Fibroblast of upper back skin (primary cell): ENCODE measurements at regions not wholly inside any gene's neighbourhood (a gene's known extent, or its start where the extent isn't known, plus 50 kb on each side); places are given as distances from the start of the nearest gene placed in this dataset.

Source experiments
- DNase-seq: peaks from one replicate; pipeline ENCODE4 v3.0.0-alpha.2; 2013

GRCh38 chr4:14504162-14504561 lies 498.1 kb upstream of the CPEB2 start:
- no peak for DNase-seq

GRCh38 chr4:14513471-14513870 lies 488.8 kb upstream of the CPEB2 start:
- no peak for DNase-seq

GRCh38 chr4:14515556-14515955 lies 486.7 kb upstream of the CPEB2 start:
- DNase-seq = no peak

GRCh38 chr4:14518136-14518535 lies 484.1 kb upstream of the CPEB2 start:
- no peak for DNase-seq

- DNase-seq = no peak
Measured at GRCh38 chr4:14520171-14520570, 482.1 kb upstream of the CPEB2 start.

DNA sequence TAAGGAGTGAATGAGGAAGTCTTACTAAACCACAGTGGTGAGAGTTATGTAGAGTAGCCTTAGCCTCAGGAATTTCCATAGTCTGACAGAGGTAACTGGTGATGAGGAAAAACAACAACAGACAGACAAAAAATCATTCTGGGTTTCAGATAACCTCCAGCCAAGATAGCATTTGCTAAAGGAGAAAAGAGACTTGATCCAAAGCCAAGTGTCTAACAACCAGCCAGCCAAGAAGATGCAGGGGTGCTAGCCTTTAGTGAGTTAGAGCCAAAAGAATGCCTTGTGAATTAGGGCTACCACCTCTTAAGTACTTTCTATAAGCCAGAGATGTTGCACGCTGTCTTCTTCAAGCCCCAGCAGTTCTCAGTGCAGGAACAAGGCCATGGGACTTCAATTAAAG lies 478.0 kb upstream of the CPEB2 start:
- DNase-seq = peak; percentile 2

GRCh38 chr4:14528918-14529317 lies 473.4 kb upstream of the CPEB2 start:
- DNase-seq = no peak

DNA sequence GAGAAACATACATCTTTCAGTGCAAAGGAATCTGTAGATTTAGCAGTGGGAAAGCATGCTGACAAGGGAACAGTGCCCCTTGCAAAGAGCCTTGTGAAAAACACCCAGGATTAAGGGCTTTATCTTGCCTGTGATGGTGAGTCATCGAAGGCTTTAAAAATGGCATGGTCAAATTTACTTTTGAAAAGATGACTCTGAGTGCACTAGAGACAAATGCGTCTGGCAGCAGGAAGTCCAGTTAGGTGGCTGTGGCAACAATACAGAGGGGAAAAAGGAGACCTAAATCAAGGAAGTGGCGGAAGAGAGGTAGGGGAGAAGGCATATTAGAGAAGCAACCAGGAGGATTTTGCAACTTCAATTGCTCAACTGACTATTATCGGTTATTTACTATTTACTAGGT lies 472.6 kb upstream of the CPEB2 start:
- DNase-seq = no peak

- DNase-seq = no peak
Measured at GRCh38 chr4:14532436-14532835, 469.8 kb upstream of the CPEB2 start.

- no peak for DNase-seq
Measured at GRCh38 chr4:14539246-14539645, 463.0 kb upstream of the CPEB2 start.

DNA sequence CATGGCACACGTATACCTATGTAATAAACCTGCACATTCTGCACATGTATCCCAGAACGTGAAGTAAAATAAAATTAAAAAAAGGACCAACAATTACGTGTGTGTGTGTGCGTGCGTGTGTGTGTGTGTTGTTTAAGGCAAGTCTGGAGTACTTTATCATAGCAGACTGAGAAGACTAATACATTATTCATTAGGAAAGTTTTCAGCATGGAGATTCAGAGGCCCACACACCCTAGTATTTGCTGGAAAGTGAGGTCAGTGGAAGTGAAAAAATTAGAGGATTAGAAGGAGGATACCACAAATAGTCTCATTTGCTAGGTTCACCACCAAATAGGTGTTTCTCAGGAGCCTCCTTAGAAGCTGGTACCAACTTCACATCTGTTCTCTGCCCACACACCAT lies 457.1 kb upstream of the CPEB2 start:
- no peak for DNase-seq

GRCh38 chr4:14545807-14546206 lies 456.5 kb upstream of the CPEB2 start:
- DNase-seq = no peak

DNA sequence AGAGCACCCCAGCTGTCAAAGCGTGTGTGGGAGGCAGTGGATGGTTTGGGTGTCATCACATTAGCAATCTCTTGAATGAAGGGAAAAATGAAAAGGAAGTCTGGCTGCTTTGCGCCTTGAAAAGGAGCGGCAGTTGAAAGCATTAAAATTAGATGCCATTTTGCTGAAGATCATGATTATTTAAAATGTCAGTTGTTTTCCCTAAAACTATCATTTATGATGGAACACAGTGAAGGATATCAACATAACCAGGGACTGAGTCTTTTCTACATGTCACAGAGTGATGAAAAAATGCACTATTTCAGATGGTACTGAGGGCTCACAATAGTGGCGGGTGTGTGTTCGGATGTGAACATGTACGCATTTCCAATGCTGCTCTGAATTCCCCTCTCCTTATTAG lies 450.2 kb upstream of the CPEB2 start:
- DNase-seq = no peak

GRCh38 chr4:14559646-14560045 lies 442.6 kb upstream of the CPEB2 start:
- DNase-seq = no peak

DNA sequence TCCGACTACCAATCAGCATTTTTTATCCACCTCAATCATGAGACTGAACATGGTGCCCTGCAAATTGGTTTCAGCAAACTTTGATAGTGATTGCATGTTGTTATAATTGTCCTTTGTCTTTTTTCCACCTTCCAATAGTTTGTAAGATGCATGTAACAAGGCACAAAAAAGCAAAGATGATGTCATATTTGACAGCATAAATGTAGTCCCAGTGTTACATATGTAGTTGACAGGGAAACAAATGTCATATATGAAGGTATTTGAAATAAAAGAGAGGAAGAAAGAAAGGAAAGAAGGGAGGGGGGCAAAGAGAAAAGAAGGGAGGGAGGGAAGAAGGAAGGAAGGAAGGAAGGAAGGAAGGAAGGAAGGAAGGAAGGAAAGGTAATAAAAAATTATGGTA lies 441.7 kb upstream of the CPEB2 start:
- no peak for DNase-seq

- no peak for DNase-seq
Measured at GRCh38 chr4:14562901-14563300, 439.4 kb upstream of the CPEB2 start.

DNA sequence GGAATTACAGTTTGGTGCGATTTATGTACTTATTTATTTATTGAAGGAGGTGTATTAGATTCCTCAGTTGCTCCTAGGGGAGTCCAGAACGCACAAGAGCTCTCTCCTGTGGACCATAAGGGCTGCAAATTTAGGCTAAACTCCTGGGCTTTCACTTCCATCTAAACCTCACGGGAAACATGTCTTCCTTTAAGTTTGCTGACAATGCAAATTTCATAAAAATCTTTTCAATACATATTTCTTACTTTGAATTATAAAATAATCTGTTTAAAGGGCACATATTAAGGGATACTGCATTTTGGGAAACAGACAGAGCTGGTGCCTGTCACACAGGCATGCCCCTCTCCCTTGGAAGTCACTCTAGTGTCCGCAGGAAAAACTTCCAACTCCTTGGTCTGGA lies 438.0 kb upstream of the CPEB2 start:
- no peak for DNase-seq

DNA sequence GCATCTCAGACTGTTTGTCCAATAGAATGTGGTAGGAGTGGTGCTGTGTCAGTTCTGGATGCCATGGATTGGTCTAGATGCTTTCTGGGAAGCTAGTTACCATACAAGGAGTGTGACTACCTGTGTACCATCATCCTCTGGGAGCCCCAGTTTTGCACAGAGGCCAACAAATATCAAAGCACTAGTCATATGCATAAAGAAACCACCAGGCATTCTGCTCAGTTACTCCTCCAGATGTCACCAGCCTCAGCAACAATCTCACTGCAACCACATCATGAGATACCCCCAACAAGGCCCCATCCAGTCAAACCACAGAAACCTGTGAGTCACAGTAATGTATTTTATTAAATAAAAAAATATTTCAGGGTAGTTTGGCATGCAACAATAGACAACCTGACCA lies 435.8 kb upstream of the CPEB2 start:
- peak; percentile 47 for DNase-seq

DNA sequence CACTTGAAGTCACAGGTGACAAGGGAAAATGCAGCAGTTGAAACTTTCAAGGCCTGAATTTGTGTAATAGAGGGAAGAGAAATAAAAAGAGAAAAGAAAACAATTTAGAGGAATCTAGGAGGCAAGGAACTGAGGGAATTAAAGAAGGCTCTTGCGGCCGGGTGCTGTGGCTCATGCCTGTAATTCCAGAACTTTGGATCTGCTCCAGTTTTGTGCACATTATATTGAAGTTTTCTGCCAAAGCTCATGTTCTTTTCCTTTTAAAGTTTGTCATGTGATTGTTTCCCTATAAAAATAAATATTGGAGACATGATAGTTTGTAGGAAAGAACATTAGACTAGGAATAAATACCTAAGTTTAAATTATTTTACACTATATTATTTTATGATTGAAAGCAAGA lies 433.9 kb upstream of the CPEB2 start:
- DNase-seq = peak; percentile 16

DNA sequence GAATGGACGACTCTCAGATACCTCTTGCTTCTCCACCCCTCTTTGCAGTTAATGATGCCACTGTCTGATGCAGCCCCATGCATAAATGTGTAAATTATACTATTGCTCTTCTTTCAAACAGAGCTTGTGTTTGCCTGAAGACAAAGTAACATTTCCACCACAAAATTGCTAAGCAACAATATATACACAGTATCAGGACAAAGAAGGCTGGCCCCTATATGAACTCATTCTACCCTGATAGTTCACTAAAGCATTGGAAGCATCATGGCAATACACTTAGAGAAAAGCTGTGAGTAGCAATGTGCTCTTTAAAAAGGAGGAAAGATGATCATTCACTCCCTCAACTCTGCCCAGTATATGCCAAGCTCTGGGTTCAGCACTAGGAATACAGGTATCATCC lies 427.0 kb upstream of the CPEB2 start:
- DNase-seq = no peak

DNA sequence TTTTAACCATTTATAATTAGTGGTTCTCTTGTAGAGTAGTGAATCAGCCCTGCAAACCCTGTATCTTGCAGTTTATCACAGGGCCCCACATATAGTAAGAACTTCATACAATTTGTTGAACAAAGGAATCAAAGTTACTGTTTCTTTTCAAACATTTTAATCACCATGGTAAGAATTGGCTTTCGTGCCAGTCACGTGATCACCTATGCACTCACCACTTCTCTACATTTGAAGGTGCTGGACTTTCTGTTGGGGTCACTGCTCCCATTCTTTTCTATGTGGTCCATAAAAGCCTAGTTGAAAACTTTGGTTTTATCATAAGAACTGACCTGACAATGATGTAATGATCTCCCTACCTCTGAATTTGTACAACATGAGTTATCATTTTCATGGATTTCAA lies 426.4 kb upstream of the CPEB2 start:
- DNase-seq = no peak

- DNase-seq = no peak
Measured at GRCh38 chr4:14580061-14580460, 422.2 kb upstream of the CPEB2 start.

- no peak for DNase-seq
Measured at GRCh38 chr4:14581741-14582140, 420.5 kb upstream of the CPEB2 start.

DNA sequence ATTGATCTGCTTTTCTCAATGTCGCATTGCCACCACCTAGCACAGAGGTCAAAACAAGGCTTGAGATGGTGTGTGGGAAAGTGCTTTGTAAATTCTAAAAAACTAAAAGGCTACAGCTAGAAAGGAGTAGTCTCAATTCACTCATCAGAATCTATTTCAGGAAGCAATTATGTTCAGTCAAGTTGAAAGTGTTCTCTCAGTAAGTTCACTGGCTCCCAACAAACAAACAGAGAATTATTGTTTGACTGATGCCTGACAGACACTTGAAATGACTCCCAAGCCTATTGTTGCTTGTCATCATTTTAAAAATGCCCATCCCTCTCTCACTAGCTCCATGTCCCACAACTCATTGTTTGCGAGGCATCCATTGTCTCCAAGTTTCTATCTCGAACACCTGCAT lies 419.6 kb upstream of the CPEB2 start:
- DNase-seq = no peak

- DNase-seq = no peak
Measured at GRCh38 chr4:14583331-14583730, 418.9 kb upstream of the CPEB2 start.

DNA sequence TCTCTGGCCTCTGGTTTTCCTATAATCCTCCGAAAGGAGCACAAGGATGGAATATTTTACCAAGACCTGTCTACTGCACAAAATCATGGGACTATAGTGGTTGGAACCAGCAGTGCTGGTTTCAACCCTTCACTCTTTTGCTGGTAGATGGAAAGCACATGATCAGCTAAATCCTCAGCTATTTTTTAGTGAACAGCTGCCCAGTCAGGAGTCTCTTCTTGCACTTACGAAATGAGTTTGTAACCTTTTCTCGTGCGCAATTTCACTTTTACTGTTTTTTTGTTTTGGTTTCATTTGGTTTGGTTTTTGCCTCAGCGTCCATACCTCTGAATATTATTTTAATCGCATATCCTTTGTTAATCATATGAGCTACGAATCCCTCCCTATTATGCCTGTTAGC lies 418.5 kb upstream of the CPEB2 start:
- no peak for DNase-seq
